Endothelial cell of umbilical vein (primary cell): ENCODE measurements at regions not wholly inside any gene's neighbourhood (a gene's known extent, or its start where the extent isn't known, plus 50 kb on each side); places are given as distances from the start of the nearest gene placed in this dataset.

ENCODE experiments used
- BruUV-seq: library from RNA; stranded (reverse); fragments of 400-500 nt; replicated peaks from 2 replicates; lab custom pipeline; 2021; lab: Mats Ljungman, UMichigan
- CTCF ChIA-PET: fragments of 300-600, 350-600 bp; sonication (Branson Sonifier 250); formaldehyde crosslinking; loops from one replicate; lab custom pipeline; 2021; ENCODE audit warnings: antibody characterized with exemption, inconsistent platforms; lab: Charles Lee
- POLR2A ChIA-PET: fragments of 300-600, 350-600 bp; sonication (Branson Sonifier 250); formaldehyde crosslinking; loops from one replicate; lab custom pipeline; 2021; ENCODE audit warnings: antibody characterized with exemption, inconsistent platforms; lab: Charles Lee
- DNase-seq: peaks from one replicate; pipeline ENCODE4 v3.0.0-alpha.2; 2011; ENCODE audit warnings: low read depth, low spot score
- FAIRE-seq: peaks from 2 replicates; lab custom pipeline; 2011; peaks lifted over from hg19 to GRCh38; lab: Jason Lieb, UNC
- H2AFZ ChIP-seq: 2 replicates; pipeline ENCODE4 v1.6.0; 2012; ENCODE audit warnings: low read depth, low read length, control low read depth, inconsistent platforms
- H3K27ac ChIP-seq: 2 replicates; pipeline ENCODE4 v1.5.1; 2011; ENCODE audit warnings: low read depth, mild to moderate bottlenecking, control low read depth, low read length, moderate library complexity; ENCODE audit not compliant: insufficient read depth
- H3K27me3 ChIP-seq, 2 experiments: 2 replicates each; pipeline versions ENCODE4 v1.6.0 to v1.6.1; 2011; ENCODE audit warnings: low read length in 2 of 2, mixed read lengths in 1 of 2; ENCODE audit not compliant: control insufficient read depth in 2 of 2, insufficient read depth in 2 of 2
- H3K36me3 ChIP-seq, 2 experiments: 2 replicates in 1 of 2; 3 replicates in 1 of 2; pipeline ENCODE4 v1.5.1; 2011; ENCODE audit warnings: low read length in 2 of 2, mild to moderate bottlenecking in 1 of 2, moderate library complexity in 1 of 2; ENCODE audit not compliant: control insufficient read depth in 2 of 2, insufficient read depth in 2 of 2; ENCODE audit errors: extremely low read depth in 1 of 2
- H3K4me1 ChIP-seq: 3 replicates; pipeline ENCODE4 v1.5.1; 2011; ENCODE audit warnings: mild to moderate bottlenecking, low read length; ENCODE audit not compliant: control insufficient read depth, insufficient read depth; ENCODE audit errors: extremely low read depth
- H3K4me2 ChIP-seq: 2 replicates; pipeline ENCODE4 v1.6.1; 2011; ENCODE audit warnings: low read length, control low read depth, mixed read lengths; ENCODE audit not compliant: insufficient read depth
- H3K4me3 ChIP-seq, 3 experiments: fragments of 200-600 bp in 1 of 3; sonication (generic), shearing (Covaris generic) in 1 of 3; replicated peaks in 1 of 3; 2 replicates each; pipeline ENCODE4 v1.5.1; 2011 to 2016; ENCODE audit warnings: control low read depth in 3 of 3, low read length in 3 of 3, mild to moderate bottlenecking in 2 of 3, inconsistent platforms in 1 of 3, low read depth in 1 of 3, moderate library complexity in 1 of 3; ENCODE audit not compliant: insufficient read depth in 1 of 3
- H3K79me2 ChIP-seq: 2 replicates; pipeline ENCODE4 v1.6.0; 2012; ENCODE audit warnings: low read length, inconsistent platforms; ENCODE audit not compliant: control insufficient read depth, insufficient read depth
- H3K9ac ChIP-seq: replicated peaks from 2 replicates; pipeline ENCODE3; 2011; ENCODE audit warnings: low read length, control low read depth; ENCODE audit not compliant: insufficient read depth; ENCODE audit errors: extremely low read depth
- H3K9me1 ChIP-seq: replicated peaks from 3 replicates; pipeline ENCODE4 v1.6.0; 2011; ENCODE audit warnings: mild to moderate bottlenecking, low read length; ENCODE audit not compliant: control insufficient read depth, insufficient read depth; ENCODE audit errors: extremely low read depth
- H3K9me3 ChIP-seq: replicated peaks from 2 replicates; pipeline ENCODE4 v1.5.1; 2012; ENCODE audit warnings: low read length, inconsistent platforms; ENCODE audit not compliant: control insufficient read depth, insufficient read depth
- H4K20me1 ChIP-seq: replicated peaks from 2 replicates; pipeline ENCODE3; 2011; ENCODE audit warnings: mild to moderate bottlenecking, low read length; ENCODE audit not compliant: control insufficient read depth, insufficient read depth; ENCODE audit errors: extremely low read depth
- EZH2 ChIP-seq: IDR thresholded peaks from 2 replicates; pipeline ENCODE4 v1.6.1; 2012; ENCODE audit warnings: borderline replicate concordance, low read depth, mild to moderate bottlenecking, moderate library complexity, low read length, inconsistent platforms; ENCODE audit not compliant: severe bottlenecking
- FOS ChIP-seq: IDR thresholded peaks from 2 replicates; pipeline ENCODE4 v1.6.1; 2011; ENCODE audit warnings: mild to moderate bottlenecking, low read length, moderate library complexity, borderline replicate concordance; ENCODE audit not compliant: insufficient read depth
- GATA2 ChIP-seq: IDR thresholded peaks from 2 replicates; pipeline ENCODE4 v1.7.0; 2011; ENCODE audit warnings: low read depth, mild to moderate bottlenecking, moderate library complexity, mixed read lengths, low read length; ENCODE audit not compliant: insufficient read length, insufficient read depth
- JUN ChIP-seq: IDR thresholded peaks from 2 replicates; pipeline ENCODE4 v1.6.1; 2011; ENCODE audit warnings: borderline replicate concordance, low read depth; ENCODE audit not compliant: insufficient read length, insufficient read depth
- MYC ChIP-seq: IDR thresholded peaks from one replicate; pipeline ENCODE4 v1.6.1; 2011; ENCODE audit warnings: mild to moderate bottlenecking, low read depth, low read length
- POLR2A ChIP-seq: IDR thresholded peaks from 2 replicates; pipeline ENCODE4 v1.6.1; 2012; ENCODE audit warnings: low read depth, mild to moderate bottlenecking, control low read depth, low read length
- POLR2AphosphoS5 ChIP-seq: IDR thresholded peaks from 2 replicates; pipeline ENCODE4 v1.6.1; 2012; ENCODE audit warnings: low read depth, mild to moderate bottlenecking, control low read depth, low read length, moderate library complexity; ENCODE audit not compliant: insufficient read depth
- dilution Hi-C: fragments of 300-500 bp; cut with MboI; formaldehyde crosslinking; loops from one replicate; pipeline ENCODE4 v1.15.0; 2019; ENCODE audit warnings: low sequenced_read_pairs; ENCODE audit not compliant: extremely low pct_ligation_motif_present
- intact Hi-C: fragments of 100-400 bp; cut with micrococcal nuclease; formaldehyde crosslinking; loops from one replicate; pipeline ENCODE4 v1.10.0; 2022
- TF ChIP-seq, protein P1 (sequence below), 2 donors: IDR thresholded peaks; 1 replicate in 1 of 2; 2 replicates in 1 of 2; pipeline ENCODE4 v1.5.1; 2011; ENCODE audit warnings: low read length in 2 of 2, mild to moderate bottlenecking in 2 of 2, moderate library complexity in 2 of 2, control low read depth in 1 of 2, inconsistent platforms in 1 of 2, low read depth in 1 of 2; ENCODE audit not compliant: insufficient read depth in 1 of 2; ENCODE audit errors: extremely low read depth in 1 of 2
- TF ChIP-seq, protein P2 (sequence below): IDR thresholded peaks from 2 replicates; pipeline ENCODE4 v1.6.1; 2011; ENCODE audit not compliant: insufficient read depth, insufficient read length

DNA sequence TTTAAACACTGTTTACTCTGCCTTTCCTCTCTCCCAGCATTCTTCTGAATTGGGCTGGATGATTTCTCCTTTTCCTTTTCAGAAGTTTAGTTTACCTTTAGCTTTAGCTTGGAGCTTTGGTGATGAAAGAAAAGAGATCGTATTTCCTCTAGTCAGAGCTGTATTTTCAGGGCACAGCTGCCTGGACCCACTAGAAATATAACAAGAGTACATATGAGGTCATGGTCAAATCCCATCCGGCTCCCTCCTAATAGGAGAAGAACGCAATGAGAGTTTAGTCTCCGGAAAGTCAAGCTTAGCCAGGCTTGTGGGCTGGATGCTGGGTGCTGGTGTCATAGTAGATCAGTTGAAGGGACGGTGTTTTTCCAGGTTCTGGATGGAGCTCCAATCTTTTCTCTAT lies 177.1 kb upstream of the PFN2 start:
- no peaks in the 10 kb centered on the region for H3K9me3 ChIP-seq
- intact Hi-C loops (no loop called here), dilution Hi-C loops (no loop called here)
- no peaks in the 10 kb centered on the region for H3K4me1 ChIP-seq
- no peak overlapping the region for H3K27ac ChIP-seq
- FAIRE-seq (no peak), DNase-seq (no peak)
- CTCF ChIA-PET, result interaction anchor here (1.5 to 2.4 kb wide), 2 partner anchors 24 to 36 kb away, joined by 4 to 5 read pairs; no protein-coding TSS in a partner anchor
- no peak overlapping the region for H3K4me2 ChIP-seq
- no peaks in the 10 kb centered on the region for H3K36me3 ChIP-seq
- no peaks in the 10 kb centered on the region for H3K9me1 ChIP-seq
- TF ChIP-seq POLR2AphosphoS5 (no peak), MYC (no peak), EZH2 (no peak), JUN (no peak), FOS (no peak), GATA2 (no peak), POLR2A (no peak)
- TF ChIP-seq, protein P1, sequence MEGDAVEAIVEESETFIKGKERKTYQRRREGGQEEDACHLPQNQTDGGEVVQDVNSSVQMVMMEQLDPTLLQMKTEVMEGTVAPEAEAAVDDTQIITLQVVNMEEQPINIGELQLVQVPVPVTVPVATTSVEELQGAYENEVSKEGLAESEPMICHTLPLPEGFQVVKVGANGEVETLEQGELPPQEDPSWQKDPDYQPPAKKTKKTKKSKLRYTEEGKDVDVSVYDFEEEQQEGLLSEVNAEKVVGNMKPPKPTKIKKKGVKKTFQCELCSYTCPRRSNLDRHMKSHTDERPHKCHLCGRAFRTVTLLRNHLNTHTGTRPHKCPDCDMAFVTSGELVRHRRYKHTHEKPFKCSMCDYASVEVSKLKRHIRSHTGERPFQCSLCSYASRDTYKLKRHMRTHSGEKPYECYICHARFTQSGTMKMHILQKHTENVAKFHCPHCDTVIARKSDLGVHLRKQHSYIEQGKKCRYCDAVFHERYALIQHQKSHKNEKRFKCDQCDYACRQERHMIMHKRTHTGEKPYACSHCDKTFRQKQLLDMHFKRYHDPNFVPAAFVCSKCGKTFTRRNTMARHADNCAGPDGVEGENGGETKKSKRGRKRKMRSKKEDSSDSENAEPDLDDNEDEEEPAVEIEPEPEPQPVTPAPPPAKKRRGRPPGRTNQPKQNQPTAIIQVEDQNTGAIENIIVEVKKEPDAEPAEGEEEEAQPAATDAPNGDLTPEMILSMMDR (IDR thresholded peaks at IDR 0.05; ENCODE audit: extremely low read depth in 1 of 2, insufficient read depth in 1 of 2, low read depth in 1 of 2, low read length in 2 of 2), result no peak
- TF ChIP-seq, protein P2, sequence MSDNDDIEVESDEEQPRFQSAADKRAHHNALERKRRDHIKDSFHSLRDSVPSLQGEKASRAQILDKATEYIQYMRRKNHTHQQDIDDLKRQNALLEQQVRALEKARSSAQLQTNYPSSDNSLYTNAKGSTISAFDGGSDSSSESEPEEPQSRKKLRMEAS, result no peak
- no peaks in the 10 kb centered on the region for H3K79me2 ChIP-seq
- no peaks in the 10 kb centered on the region for H4K20me1 ChIP-seq
- H3K27me3 ChIP-seq, result peaks cover 4% of the 10 kb centered on the region in 2 experiments
- peak overlapping the region; percentile 34 for H2AFZ ChIP-seq
- POLR2A ChIA-PET, result no interaction called here
- H3K4me3 ChIP-seq, result no peak overlapping the region
- no peak overlapping the region for H3K9ac ChIP-seq
- BruUV-seq, result no TSS peak
